Aorta (tissue), 5 donors: ENCODE measurements at regions not wholly inside any gene's neighbourhood (a gene's known extent, or its start where the extent isn't known, plus 50 kb on each side); places are given as distances from the start of the nearest gene placed in this dataset.

Experiments used
- ATAC-seq: fragments of 200-7000 bp; cut with Tn5 transposase; one replicate; pipeline ENCODE4 v1.9.1; 2022; ENCODE audit warnings: moderate library complexity; ENCODE audit not compliant: low FRiP score
- DNase-seq, 2 donors: peaks; one replicate each; pipeline ENCODE4 v3.0.0-alpha.2; 2020
- H3K27ac ChIP-seq, 2 donors: one replicate each; pipeline ENCODE4 v1.5.1; 2013; ENCODE audit warnings: low read length in 2 of 2, mild to moderate bottlenecking in 2 of 2, moderate library complexity in 2 of 2, control low read depth in 1 of 2, inconsistent platforms in 1 of 2, low read depth in 1 of 2
- H3K27me3 ChIP-seq, 2 donors: one replicate each; pipeline ENCODE4 v1.6.1; 2013; ENCODE audit warnings: control low read depth in 1 of 2, low read length in 1 of 2, mild to moderate bottlenecking in 1 of 2, moderate library complexity in 1 of 2; ENCODE audit not compliant: insufficient read depth in 2 of 2, control insufficient read depth in 1 of 2
- H3K36me3 ChIP-seq, 2 donors: one replicate each; pipeline ENCODE4 v1.6.1; 2013; ENCODE audit warnings: control low read depth in 1 of 2, low read length in 1 of 2, mild to moderate bottlenecking in 1 of 2; ENCODE audit not compliant: insufficient read depth in 2 of 2, control insufficient read depth in 1 of 2
- H3K4me1 ChIP-seq, 2 donors: one replicate each; pipeline ENCODE4 v1.6.1; 2013; ENCODE audit warnings: low read length in 2 of 2, control low read depth in 1 of 2, mild to moderate bottlenecking in 1 of 2, moderate library complexity in 1 of 2; ENCODE audit not compliant: insufficient read depth in 2 of 2, control insufficient read depth in 1 of 2
- H3K4me3 ChIP-seq, 2 donors: one replicate each; pipeline ENCODE4 v1.5.1; 2013; ENCODE audit warnings: low read length in 2 of 2, control low read depth in 1 of 2, mild to moderate bottlenecking in 1 of 2
- H3K9me3 ChIP-seq: one replicate; pipeline ENCODE4 v1.6.1; 2013; ENCODE audit warnings: mild to moderate bottlenecking, low read length; ENCODE audit not compliant: control insufficient read depth
- WGBS, 2 donors: extraction: QIAGEN DNeasy Blood & Tissue Kit; methylation state at CpG; one replicate each; pipeline ENCODE4 v1.1.7; 2013; 5-methylcytosine and 5-hydroxymethylcytosine counted together
- intact Hi-C, 2 donors: fragments of 100-400 bp; cut with DNase I; formaldehyde crosslinking; loops; one replicate each; pipeline versions ENCODE4 v1.14.2 to v1.15.0; 2022
- donor health status: healthy with polysubstance abuse.
- donor health status: Bipolar disorder and iron deficiency.
- donor health status: DM: no; HTN: no; CAD: no.
- donor health status: DM: no; HTN: no; CAD: no.
- donor health status: DM: yes; HTN: yes; CAD: no.

GRCh38 chr6:40328986-40329545 lies 258.1 kb downstream of the LRFN2 start:
- H3K4me3 ChIP-seq: no peak overlapping the region
- DNase-seq: no peak
- no peak for ATAC-seq
- no peaks in the 10 kb centered on the region for H3K36me3 ChIP-seq
- H3K4me1 ChIP-seq: no peaks in the 10 kb centered on the region
- intact Hi-C loops: no loop called here
- no peaks in the 10 kb centered on the region for H3K27me3 ChIP-seq
- H3K27ac ChIP-seq: no peak overlapping the region
- WGBS, 2 donors: 64 to 69% methylated on average over 4 of the region's 4 CpGs
- no peaks in the 10 kb centered on the region for H3K9me3 ChIP-seq

GRCh38 chr6:40328386-40328985 lies 258.7 kb downstream of the LRFN2 start:
- ATAC-seq: no peak
- WGBS, 2 donors: 38 to 41% methylated on average over 12 of the region's 12 CpGs
- intact Hi-C loops: no loop called here

GRCh38 chr6:40326714-40327421 lies 260.3 kb downstream of the LRFN2 start:
- no peak for DNase-seq
- no peaks in the 10 kb centered on the region for H3K9me3 ChIP-seq
- H3K27me3 ChIP-seq: no peaks in the 10 kb centered on the region
- H3K36me3 ChIP-seq: no peaks in the 10 kb centered on the region
- no peaks in the 10 kb centered on the region for H3K4me1 ChIP-seq
- intact Hi-C loops: no loop called here
- 19 to 25% methylated on average over 3 of the region's 3 CpGs for WGBS, 2 donors
- H3K4me3 ChIP-seq: no peak overlapping the region
- ATAC-seq: no peak
- no peak overlapping the region for H3K27ac ChIP-seq

More at GRCh38 chr6:40328386-40328985, 258.7 kb downstream of the LRFN2 start:
- H3K4me3 ChIP-seq: no peak overlapping the region
- no peak overlapping the region for H3K27ac ChIP-seq
- no peaks in the 10 kb centered on the region for H3K27me3 ChIP-seq
- H3K9me3 ChIP-seq: no peaks in the 10 kb centered on the region
- no peaks in the 10 kb centered on the region for H3K36me3 ChIP-seq
- H3K4me1 ChIP-seq: no peaks in the 10 kb centered on the region
- DNase-seq: no peak

- Histone ChIP-seq H3K27ac (no peak overlapping the region), H3K27me3 (no peaks in the 10 kb centered on the region), H3K36me3 (no peaks in the 10 kb centered on the region), H3K4me3 (no peak overlapping the region), H3K9me3 (no peaks in the 10 kb centered on the region), H3K4me1 (no peaks in the 10 kb centered on the region)
- 71 to 78% methylated on average over 3 of the region's 3 CpGs for WGBS, 2 donors
- no peak for DNase-seq
- no peak for ATAC-seq
- intact Hi-C loops: no loop called here
Measured at GRCh38 chr6:40325791-40326190, 261.4 kb downstream of the LRFN2 start.

- DNase-seq (no peak), ATAC-seq (no peak)
- 70 to 77% methylated on average over 2 of the region's 2 CpGs for WGBS, 2 donors
- H3K4me1 ChIP-seq: no peaks in the 10 kb centered on the region
- no peak overlapping the region for H3K27ac ChIP-seq
- no peaks in the 10 kb centered on the region for H3K27me3 ChIP-seq
- intact Hi-C loops: no loop called here
- H3K4me3 ChIP-seq: no peak overlapping the region
- no peaks in the 10 kb centered on the region for H3K36me3 ChIP-seq
- no peaks in the 10 kb centered on the region for H3K9me3 ChIP-seq
Measured at GRCh38 chr6:40325041-40325440, 262.1 kb downstream of the LRFN2 start.

GRCh38 chr6:40323881-40324634 lies 263.1 kb downstream of the LRFN2 start:
- Histone ChIP-seq H3K4me3 (no peak overlapping the region), H3K27me3 (no peaks in the 10 kb centered on the region), H3K4me1 (no peaks in the 10 kb centered on the region), H3K9me3 (no peaks in the 10 kb centered on the region), H3K27ac (no peak overlapping the region), H3K36me3 (no peaks in the 10 kb centered on the region)
- DNase-seq: no peak
- ATAC-seq: no peak
- 61 to 82% methylated on average over 8 of the region's 8 CpGs for WGBS, 2 donors
- intact Hi-C loops: no loop called here

GRCh38 chr6:40322336-40322735 lies 264.8 kb downstream of the LRFN2 start:
- no peaks in the 10 kb centered on the region for H3K27me3 ChIP-seq
- intact Hi-C loops: no loop called here
- no peak overlapping the region for H3K4me3 ChIP-seq
- H3K4me1 ChIP-seq: no peaks in the 10 kb centered on the region
- H3K36me3 ChIP-seq: no peaks in the 10 kb centered on the region
- peaks cover 2% of the 10 kb centered on the region for H3K9me3 ChIP-seq
- DNase-seq (no peak), ATAC-seq (no peak)
- WGBS, 2 donors: 53 to 59% methylated on average over 9 of the region's 9 CpGs
- H3K27ac ChIP-seq: no peak overlapping the region

GRCh38 chr6:40321616-40322015 lies 265.5 kb downstream of the LRFN2 start:
- no peaks in the 10 kb centered on the region for H3K36me3 ChIP-seq
- 89 to 95% methylated on average over 7 of the region's 7 CpGs for WGBS, 2 donors
- no peak overlapping the region for H3K27ac ChIP-seq
- DNase-seq: no peak
- intact Hi-C loops: no loop called here
- no peaks in the 10 kb centered on the region for H3K27me3 ChIP-seq
- H3K9me3 ChIP-seq: peaks cover 2% of the 10 kb centered on the region
- H3K4me1 ChIP-seq: no peaks in the 10 kb centered on the region
- no peak overlapping the region for H3K4me3 ChIP-seq
- ATAC-seq: no peak
